ENCODE measurements at regions not wholly inside any gene's neighbourhood (a gene's known extent, or its start where the extent isn't known, plus 50 kb on each side); places are given as distances from the start of the nearest gene placed in this dataset.

DNA sequence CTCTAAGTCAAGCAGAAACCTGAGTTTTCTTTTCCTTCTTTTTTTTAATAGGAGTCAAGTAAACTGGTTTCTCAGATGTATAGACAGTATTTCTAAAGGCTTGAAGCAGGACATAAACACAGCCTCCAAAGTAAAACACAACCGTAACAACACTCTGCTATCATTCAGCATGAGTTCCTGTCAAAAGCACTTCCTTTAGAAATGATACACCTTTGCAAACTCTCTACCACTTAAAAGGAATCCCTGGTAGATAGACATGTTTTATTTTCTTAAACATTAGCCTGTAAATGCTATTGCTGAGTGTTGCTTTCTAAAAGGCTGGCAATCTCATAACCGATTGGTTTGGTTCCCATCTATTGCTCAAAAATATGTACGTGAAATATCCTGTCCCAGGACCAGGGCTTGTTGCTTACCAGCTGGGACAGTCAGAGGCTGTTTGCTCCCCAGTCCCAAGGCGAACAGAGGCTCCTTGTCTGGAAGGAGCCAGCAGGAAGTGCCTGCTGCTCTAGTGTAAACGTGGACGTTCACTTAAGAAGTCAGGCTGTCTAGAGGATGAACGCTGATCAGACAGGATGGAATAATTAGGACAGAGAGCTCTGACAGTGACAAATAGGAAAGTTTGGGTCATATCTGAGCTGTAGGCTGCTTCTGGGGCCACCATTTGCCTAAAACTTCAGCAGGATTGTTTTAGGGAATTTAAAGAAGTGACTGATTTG is 173.9 kb upstream of the KLF3 start:
- TF ChIP-seq, protein P1, sequence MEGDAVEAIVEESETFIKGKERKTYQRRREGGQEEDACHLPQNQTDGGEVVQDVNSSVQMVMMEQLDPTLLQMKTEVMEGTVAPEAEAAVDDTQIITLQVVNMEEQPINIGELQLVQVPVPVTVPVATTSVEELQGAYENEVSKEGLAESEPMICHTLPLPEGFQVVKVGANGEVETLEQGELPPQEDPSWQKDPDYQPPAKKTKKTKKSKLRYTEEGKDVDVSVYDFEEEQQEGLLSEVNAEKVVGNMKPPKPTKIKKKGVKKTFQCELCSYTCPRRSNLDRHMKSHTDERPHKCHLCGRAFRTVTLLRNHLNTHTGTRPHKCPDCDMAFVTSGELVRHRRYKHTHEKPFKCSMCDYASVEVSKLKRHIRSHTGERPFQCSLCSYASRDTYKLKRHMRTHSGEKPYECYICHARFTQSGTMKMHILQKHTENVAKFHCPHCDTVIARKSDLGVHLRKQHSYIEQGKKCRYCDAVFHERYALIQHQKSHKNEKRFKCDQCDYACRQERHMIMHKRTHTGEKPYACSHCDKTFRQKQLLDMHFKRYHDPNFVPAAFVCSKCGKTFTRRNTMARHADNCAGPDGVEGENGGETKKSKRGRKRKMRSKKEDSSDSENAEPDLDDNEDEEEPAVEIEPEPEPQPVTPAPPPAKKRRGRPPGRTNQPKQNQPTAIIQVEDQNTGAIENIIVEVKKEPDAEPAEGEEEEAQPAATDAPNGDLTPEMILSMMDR (IDR thresholded peaks at IDR 0.05; ENCODE audit: low read depth, low read length, missing control alignments): no peak
- no peak overlapping the region for H3K4me3 ChIP-seq (replicated peaks; ENCODE audit: low read depth, low read length)
- no peak for DNase-seq (ENCODE audit: extremely low read depth, low read depth)

DNA sequence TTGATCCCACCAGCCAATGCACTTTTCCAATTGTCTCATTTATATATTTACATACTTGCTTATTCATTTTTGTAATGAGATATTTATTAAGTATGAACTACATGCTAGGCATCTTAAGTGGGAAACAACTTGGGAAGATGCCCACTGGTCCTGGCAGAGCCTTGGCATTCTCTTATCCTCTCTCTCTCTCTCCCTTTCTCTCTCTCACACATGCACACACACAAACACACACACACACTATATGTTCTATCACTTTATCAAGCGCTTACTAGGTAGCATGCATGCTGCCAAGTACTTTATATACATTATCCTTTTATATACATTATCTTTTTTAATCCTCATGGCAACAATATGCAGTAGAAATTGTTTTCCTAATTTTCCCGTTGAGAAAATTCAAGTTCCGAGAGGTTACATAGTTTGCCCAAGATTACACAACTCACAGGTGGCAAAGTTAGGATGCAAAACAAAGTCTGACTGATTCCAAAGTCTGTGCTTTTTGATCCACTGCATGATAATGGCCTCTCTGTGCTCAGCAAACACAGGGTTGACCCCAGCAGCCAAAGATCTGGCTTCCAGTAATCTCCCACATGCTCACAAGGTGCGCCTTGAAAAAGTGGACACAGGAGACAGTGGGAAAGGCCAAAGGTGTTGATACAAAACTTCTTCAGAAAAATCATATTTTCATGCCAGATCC is 173.1 kb upstream of the KLF3 start:
- no peak for DNase-seq (ENCODE audit: extremely low read depth, low read depth)
- TF ChIP-seq, protein P1 (IDR thresholded peaks at IDR 0.05; ENCODE audit: low read depth, low read length, missing control alignments): no peak
- H3K4me3 ChIP-seq (replicated peaks; ENCODE audit: low read depth, low read length): no peak overlapping the region

DNA sequence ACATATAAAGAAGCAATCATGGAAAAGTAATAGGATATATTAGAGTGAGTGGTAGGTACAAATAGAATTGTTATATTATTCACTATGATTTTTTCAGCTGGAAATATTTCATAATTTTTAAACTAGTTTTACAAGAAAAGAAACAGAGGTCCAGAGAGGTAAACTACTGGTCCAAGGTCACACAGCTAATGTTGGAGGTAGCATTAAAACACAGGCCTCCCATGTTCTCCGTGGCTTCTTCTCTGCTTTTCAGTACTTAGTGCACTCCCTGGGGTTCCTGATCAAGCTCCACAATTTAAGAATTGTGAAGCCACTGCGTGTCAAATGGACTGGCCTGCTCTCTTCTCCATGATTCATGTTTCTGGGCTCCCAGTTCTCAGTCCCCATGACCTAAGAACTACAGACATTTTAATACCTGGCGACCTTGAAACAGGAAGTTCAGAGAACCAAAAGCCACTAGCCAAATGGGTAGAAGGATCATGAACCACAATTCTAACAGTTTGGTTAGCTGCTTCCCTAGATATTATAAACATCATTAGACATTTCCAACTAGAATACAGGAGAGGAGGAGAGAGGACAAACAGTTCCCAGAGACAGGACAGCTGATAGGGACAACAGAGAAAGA is 172.0 kb upstream of the KLF3 start:
- no peak for DNase-seq (ENCODE audit: extremely low read depth, low read depth)
- TF ChIP-seq, protein P1 (IDR thresholded peaks at IDR 0.05; ENCODE audit: low read depth, low read length, missing control alignments): no peak
- no peak overlapping the region for H3K4me3 ChIP-seq (replicated peaks; ENCODE audit: low read depth, low read length)

GRCh38 chr4:38493066-38493465 is 170.9 kb upstream of the KLF3 start:
- TF ChIP-seq, protein P1 (IDR thresholded peaks at IDR 0.05; ENCODE audit: low read depth, low read length, missing control alignments): no peak
- H3K4me3 ChIP-seq (replicated peaks; ENCODE audit: low read depth, low read length): no peak overlapping the region
- no peak for DNase-seq (ENCODE audit: extremely low read depth, low read depth)

GRCh38 chr4:38495446-38495845 is 168.6 kb upstream of the KLF3 start:
- TF ChIP-seq, protein P1 (IDR thresholded peaks at IDR 0.05; ENCODE audit: low read depth, low read length, missing control alignments): no peak
- DNase-seq (ENCODE audit: extremely low read depth, low read depth): no peak
- H3K4me3 ChIP-seq (replicated peaks; ENCODE audit: low read depth, low read length): no peak overlapping the region

DNA sequence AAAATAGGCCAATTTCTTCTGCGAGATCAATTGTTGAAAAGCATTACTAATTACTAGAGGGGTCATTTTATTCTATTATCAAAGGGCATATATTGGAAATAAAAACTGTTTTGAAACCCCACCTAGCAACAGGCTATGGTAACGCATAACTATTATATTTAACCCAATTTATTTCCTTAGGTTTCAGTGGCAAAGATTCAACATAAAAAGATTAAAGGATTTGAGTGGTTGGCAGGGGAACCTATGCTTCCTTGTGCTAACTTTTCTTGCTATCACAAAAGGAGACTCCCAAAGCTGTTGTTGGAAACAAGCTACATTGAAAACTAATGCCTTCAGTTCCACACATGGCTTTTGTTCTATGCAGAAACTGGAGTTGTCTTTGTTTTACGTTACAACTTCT is 166.9 kb upstream of the KLF3 start:
- no peak for DNase-seq (ENCODE audit: extremely low read depth, low read depth)
- no peak overlapping the region for H3K4me3 ChIP-seq (replicated peaks; ENCODE audit: low read depth, low read length)
- TF ChIP-seq, protein P1 (IDR thresholded peaks at IDR 0.05; ENCODE audit: low read depth, low read length, missing control alignments): no peak

Data from HFF-Myc (cell line).